Superior temporal gyrus (tissue), 1 donor: ENCODE measurements at regions not wholly inside any gene's neighbourhood (a gene's known extent, or its start where the extent isn't known, plus 50 kb on each side); places are given as distances from the start of the nearest gene placed in this dataset.
"Not testable (repeated sequence)": the region's sequence is repeated elsewhere in the genome, so short reads cannot be mapped to it uniquely, and the experiment has no call there.

Source experiments
- DNase-seq: peaks from one replicate; pipeline ENCODE4 v3.0.0-alpha.2; 2016; ENCODE audit errors: extremely low spot score

DNA sequence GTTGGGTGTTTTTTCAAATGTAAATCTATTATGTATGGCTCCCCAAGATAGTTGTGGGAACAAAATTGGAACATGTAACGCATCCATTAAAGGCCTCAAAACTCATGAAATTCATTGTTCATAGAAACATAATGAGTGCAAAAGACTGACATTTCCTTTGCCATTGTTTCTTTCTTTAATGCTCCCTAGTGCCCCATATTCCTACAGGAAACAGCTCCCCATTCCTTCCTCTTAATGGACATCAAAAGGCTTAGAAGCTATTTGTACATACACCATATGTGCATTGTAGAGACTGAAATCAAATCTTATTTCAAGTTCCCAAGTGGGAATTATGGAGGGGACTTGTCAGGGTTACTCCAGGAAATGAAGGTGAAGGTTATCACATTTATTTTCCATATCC lies 139.1 kb downstream of the AHR start:
- DNase-seq, result no peak

DNA sequence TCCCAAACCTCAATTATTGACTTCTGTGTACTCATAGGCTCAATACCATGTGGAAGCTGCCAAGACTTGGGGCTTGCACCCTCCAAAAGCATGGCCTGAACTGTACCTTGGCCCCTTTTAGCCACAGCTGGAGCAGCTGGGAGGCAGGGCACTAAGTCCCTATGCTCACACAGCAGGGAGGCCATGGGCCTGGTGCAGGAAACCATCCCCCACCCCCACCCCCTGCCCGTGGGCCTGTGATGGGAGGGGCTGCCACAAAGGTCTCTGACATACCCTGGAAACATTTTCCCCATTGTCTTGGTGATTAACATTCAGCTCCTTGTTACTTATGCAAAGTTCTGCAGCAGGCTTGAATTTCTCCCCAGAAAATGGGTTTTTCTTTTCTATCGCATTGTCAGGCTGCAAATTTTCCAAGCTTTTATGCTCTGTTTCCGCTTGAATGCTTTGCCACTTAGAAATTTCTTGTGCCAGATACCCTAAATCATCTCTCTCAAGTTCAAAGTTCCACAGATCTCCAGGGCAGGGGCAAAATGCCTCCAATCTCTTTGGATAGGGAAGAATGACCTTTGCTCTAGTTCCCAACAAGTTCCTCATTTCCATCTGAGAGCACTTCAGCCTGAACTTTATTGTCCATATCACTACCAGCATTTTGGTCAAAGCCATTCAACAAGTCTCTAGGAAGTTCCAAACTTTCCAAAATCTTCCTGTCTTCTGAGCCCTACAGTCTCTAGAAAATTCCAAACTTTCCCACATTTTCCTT lies 141.8 kb downstream of the AHR start:
- DNase-seq, result not testable (repeated sequence)

GRCh38 chr7:17440831-17441230 lies 142.4 kb downstream of the AHR start:
- no peak for DNase-seq

DNA sequence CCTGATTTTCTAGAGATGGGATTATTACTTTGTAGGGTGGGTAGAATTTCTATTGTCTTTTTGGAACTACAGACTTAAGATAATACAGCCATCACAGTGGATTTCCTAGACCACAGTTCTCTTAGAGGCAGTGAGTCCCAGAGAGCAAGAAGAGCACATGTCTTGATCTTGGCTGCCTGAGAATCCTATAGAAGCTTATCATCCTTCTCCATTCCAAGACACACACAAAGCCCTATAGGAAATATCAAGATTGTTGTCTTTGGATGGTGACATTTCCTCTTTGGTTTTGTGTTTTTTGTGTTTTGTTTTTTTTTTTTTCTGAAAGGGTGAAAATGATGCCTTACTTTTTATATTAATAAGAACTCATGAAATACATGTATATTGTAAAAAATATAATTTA lies 143.1 kb downstream of the AHR start:
- DNase-seq, result no peak

- no peak for DNase-seq
These were observed 145.7 kb downstream of the AHR start for GRCh38 chr7:17444151-17444550.

DNA sequence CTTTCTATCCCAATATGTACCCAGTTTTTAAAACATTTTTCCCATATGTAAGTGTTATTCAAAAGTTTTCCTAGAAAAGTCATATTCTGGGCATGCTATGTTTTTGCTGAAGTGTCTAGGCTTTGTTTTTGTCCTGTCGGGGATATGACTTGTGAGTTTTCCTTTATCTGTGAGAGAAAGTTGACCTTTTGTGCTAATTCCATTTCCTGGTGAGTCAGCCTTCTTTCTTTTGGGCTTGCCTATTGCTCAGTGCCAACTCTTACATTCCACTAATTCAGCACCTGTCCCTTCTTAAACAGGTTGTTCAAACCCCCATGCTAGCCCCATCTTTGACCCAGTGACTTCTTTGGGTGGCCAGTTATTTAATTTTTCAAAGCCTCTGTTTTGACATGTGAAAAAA lies 146.2 kb downstream of the AHR start:
- no peak for DNase-seq

DNA sequence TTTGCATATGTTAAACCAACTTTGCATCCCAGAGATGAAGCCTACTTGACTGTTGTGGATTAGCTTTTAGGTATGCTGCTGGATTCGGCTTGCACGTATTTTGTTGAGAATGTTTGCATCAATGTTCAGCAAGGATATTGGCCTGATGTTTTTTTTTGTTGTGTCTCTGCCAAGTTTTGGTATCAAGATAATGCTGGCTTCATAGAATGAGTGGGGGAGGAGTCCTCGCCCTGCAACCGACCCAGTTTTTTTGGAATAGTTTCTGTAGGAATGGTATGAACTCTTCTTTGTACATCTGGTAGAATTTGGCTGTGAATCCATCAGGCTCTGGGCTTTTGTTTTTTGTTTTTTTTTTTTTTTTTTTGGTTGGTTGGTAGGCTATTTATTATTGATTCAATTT lies 147.9 kb downstream of the AHR start:
- DNase-seq, result no peak

DNA sequence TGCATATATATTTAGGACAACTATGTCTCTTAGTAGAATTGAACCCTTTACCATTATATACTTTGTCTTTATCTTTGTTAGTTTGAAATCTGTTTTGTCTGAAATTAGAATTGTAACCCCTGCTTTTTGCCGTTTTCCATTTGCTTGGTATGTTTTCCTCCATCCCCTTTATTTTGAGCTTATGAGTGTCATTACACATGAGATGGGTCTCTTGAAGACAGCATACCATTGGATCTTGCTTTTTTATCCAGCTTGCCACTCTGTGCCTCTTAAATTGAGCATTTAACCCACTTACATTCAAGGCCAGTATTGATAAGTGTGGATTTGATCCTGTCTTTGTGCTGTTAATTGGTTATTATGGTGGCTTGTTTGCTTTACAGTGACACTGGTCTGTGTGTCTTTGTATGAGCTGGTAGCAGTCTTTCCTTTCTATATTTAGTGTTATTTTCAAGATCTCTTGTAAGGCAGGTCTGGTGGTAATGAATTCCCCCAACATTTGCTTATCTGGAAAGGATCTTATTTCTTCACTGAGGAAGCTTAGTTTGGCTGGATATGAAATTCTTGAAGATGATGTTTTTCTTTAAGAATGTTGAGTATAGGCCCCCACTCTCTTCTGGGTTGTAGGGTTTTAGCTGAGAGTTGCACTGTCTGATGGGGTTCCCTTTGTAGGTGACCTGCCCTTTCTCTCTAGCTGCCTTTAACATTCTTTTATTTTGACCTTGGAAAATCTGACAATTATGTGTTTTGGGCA lies 149.5 kb downstream of the AHR start:
- no peak for DNase-seq

- DNase-seq, result no peak
These were observed 150.3 kb downstream of the AHR start for GRCh38 chr7:17448479-17449423.

DNA sequence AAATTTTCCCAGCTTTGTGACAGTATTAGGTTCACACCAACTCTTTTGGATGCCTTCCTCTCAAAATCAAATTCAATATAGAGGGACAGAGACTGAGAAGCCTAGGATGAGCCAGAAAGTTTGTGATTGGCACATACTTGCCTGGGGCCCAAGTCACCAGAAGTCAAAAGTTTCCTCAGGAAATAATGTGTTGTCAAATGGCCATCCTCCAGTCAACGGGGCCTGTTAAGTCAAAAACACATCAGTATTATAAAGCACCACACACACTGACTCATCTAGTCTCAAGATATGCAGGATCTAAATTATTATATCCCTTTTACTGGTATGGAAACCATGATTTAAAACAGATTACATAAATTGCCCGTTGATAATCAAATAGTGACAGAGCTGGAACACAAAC lies 158.1 kb downstream of the AHR start:
- no peak for DNase-seq

- no peak for DNase-seq
These were observed 161.5 kb downstream of the AHR start for GRCh38 chr7:17460001-17460400.

DNA sequence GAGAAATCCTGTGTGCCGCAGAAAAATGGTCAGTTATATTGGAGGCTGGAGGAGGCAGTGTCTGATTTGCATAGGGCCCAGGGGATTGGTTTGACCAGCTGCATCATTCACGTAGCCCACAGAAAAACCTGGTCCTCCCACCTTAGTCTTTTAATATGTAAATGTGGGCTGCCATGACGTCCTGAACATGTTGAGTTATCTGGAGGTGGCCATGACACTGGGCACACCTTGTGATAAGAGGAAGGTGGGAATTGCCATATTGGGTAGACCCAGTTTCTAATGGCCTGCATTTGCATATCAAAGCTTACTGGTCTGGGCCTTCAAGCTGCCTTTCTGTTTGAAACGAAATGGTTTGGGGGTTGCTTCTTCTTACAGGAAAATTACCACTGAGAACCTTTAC lies 162.2 kb downstream of the AHR start:
- no peak for DNase-seq

DNA sequence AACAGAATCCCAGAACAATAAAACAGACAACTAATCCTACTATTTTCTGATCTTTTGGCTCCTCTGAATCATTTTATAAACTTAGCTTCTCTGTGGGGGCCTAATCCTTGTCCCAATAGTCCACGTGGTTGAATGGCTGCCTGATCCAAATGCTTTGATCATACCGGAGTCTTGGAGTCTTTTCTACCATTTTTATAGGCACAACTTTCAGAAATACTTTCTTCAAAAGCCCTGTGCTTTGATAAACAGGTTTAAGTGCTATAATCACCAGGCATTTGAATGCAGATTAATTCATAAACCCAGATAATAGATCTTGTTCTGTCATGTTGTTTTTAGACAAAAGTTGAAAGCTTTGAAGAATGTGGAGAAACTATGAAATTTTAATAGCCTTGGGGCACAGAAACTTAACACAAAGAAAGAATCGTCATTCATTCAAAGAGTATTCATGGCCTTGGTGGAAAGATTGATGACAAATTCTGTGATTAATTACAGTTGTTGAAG lies 163.7 kb downstream of the AHR start:
- DNase-seq, result no peak

DNA sequence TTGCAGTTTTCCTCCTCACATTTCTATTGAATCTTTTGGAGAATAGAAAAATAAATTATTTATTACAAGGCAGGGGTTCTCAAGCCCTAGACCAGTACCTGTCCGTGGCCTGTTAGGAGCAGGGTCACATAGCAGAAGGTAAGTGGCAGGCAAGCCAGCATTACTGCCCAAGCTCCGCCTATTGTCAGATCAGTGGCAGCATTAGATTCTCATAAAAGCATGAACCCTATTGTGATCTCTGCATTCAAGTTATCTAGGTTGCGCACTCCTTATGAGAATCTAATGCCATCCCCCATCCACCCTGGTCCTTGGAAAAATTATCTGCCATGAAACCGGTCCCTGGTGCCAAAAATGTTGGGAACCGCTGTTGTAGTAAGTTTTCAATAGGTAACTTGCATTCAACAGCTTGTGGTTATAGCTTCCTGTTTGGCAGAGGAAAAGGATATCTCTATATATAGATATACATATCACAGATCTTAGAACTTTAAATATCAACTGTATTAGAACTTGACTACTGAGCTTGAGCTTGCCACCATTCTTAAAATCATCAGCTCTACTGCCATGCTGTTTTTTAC lies 165.1 kb downstream of the AHR start:
- no peak for DNase-seq

GRCh38 chr7:17466216-17466615 lies 167.8 kb downstream of the AHR start:
- no peak for DNase-seq

GRCh38 chr7:17467386-17467945 lies 169.0 kb downstream of the AHR start:
- no peak for DNase-seq

- DNase-seq, result no peak
These were observed 172.9 kb downstream of the AHR start for GRCh38 chr7:17471325-17471724.

DNA sequence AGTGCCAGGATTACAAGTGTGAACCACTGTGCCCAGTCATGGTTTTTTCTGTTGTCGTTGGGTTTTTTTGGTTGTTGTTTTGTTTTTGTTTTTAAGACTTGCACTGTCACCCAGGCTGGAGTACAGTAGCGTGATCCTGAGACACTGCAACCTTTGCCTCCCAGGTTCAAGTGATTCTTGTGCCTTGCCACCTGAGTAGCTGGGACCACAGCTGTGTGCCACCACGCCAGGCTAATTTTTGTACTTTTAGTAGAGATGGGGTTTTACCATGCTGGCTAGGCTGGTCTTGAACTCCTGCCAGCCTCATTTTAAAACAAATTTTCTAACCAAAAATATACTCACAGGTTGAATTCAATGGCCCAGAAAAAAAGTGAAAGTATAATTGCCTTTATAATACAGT lies 174.1 kb downstream of the AHR start:
- DNase-seq, result no peak

DNA sequence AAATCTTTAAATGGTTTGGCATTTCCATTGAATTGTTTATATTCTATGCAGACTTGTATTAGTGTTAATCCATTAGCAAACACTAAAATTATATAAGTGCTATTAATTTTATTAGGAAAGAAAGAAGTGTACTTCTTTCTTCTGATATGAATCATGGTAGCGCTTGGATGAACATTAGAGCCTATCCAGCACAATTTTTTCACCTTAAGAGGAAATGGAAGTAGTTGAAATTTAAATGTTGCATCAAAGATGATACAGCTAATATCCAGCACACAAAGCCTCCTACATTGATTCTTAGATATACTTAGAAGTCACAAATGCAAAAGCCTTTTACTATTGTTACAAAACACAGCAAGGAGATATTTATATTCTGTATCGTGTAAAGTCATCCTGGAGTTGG lies 174.5 kb downstream of the AHR start:
- DNase-seq, result no peak

DNA sequence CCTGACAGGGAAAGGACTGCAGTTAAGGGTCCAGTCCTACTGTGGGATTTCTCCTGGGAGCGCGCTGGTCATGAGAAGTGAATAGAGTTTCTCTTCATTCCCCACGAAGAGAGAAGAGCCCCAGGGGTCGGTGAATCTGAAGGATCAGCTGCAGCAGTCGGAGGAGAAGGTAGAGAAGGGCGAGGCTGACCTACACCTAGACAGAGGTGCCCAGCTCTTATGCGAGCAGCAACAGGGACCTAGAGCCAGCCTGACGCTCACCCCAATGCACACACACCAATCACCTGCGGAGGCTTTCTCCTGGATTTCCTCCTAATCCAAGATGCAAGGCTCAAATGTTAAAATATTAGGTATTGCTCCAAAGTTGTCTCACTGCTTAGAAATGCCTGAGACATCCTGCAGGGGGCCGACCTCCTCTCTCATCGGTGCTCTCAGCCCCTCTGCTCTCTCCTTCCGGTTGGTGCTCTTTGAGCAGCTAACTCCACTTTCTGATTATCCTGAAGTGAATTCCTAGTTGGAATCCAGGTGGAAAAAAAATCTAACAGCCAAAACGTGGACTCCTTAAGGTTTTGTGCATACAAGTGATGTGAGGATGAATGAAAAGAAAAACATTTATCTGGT lies 176.4 kb downstream of the AHR start:
- no peak for DNase-seq

- no peak for DNase-seq
These were observed 178.7 kb downstream of the AHR start for GRCh38 chr7:17477182-17477581.
